ENCODE measurements at regions not wholly inside any gene's neighbourhood (a gene's known extent, or its start where the extent isn't known, plus 50 kb on each side); places are given as distances from the start of the nearest gene placed in this dataset.

DNA sequence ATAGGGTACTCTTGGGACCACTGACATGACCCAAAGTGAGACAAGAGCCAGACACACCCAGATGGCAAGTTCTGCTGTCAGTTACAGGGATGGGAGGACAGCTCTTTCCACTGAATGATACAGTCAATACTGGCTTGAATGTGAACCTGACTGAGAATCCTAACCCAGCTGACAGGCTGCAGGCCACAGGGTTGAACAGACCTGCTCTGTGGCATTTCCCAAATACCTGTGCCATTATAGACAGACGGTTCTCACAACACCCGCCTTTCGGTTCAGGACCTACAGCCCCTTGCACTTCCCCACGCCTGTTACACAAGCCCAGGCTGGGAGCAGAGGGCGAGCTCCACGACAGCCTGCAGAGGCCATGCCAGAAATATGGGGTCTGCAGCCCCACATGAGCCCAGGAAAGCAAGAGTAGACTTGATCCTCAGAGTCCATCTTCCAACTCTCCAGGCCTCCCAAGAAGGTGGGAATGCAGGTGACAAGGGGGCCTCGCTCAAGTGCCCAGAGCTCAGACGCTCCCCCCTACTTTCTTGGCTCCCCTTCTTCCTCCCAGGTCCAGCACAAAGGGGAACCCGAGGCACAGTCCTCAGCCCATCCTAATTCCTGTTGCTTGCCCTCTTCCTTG lies 314.3 kb downstream of the SOX9 start:
- no peak overlapping the region for H3K4me3 ChIP-seq (ENCODE audit: low read depth, low read length)
- TF ChIP-seq, protein P1, sequence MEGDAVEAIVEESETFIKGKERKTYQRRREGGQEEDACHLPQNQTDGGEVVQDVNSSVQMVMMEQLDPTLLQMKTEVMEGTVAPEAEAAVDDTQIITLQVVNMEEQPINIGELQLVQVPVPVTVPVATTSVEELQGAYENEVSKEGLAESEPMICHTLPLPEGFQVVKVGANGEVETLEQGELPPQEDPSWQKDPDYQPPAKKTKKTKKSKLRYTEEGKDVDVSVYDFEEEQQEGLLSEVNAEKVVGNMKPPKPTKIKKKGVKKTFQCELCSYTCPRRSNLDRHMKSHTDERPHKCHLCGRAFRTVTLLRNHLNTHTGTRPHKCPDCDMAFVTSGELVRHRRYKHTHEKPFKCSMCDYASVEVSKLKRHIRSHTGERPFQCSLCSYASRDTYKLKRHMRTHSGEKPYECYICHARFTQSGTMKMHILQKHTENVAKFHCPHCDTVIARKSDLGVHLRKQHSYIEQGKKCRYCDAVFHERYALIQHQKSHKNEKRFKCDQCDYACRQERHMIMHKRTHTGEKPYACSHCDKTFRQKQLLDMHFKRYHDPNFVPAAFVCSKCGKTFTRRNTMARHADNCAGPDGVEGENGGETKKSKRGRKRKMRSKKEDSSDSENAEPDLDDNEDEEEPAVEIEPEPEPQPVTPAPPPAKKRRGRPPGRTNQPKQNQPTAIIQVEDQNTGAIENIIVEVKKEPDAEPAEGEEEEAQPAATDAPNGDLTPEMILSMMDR (IDR thresholded peaks at IDR 0.05; ENCODE audit: borderline replicate concordance, insufficient read depth, low read depth, low read length), result no peak

DNA sequence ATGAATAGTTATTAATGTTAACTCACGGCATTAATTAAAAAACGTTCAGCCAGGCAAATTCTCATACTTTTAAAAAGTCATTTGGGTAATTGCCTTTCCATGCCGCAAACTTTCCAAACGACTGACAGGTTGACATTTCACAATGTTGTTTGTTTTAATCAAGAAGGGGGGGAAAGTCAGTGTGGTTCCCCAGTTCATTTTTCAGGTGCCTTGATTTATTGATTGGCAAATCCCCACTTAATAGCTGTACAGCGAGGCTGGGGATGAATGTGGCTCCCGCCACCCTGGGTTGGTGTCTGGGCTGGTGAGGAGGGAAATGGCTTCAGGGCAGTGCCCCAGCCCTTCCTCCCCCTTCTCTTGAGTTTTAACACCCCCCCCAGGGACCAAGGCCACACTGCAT lies 318.0 kb downstream of the SOX9 start:
- TF ChIP-seq, protein P1 (IDR thresholded peaks at IDR 0.05; ENCODE audit: borderline replicate concordance, insufficient read depth, low read depth, low read length), result no peak
- no peak overlapping the region for H3K4me3 ChIP-seq (ENCODE audit: low read depth, low read length)

DNA sequence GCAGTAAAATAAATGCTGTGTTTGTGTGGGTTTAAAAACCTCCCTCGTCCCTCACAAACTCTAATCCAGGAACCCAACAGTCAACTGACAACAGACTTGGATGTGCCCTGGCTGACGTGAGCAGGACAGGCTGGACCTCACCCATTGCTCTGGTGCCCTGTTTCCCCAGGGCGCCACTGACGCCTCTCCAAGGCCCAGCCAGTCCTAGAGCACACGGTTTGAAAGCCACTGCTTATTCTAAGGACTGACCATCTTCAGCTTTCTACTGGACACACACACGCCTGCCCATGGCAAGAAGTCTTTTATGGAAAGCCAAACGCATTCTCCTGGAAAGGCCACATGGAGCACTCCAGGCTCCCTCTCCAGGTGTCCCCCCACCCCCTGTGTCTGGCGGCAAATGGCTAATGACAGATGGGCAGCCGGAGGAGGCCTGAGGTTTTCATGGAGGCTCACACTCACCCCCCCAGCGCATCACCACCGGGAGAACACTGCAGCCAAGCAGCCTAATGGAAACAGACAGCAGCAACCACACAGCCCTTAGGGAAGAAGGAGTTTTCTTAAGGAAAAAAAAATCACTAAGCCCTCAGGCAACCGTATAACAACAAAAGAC lies 319.2 kb downstream of the SOX9 start:
- TF ChIP-seq, protein P1 (IDR thresholded peaks at IDR 0.05; ENCODE audit: borderline replicate concordance, insufficient read depth, low read depth, low read length), result no peak
- H3K4me3 ChIP-seq (ENCODE audit: low read depth, low read length), result no peak overlapping the region

DNA sequence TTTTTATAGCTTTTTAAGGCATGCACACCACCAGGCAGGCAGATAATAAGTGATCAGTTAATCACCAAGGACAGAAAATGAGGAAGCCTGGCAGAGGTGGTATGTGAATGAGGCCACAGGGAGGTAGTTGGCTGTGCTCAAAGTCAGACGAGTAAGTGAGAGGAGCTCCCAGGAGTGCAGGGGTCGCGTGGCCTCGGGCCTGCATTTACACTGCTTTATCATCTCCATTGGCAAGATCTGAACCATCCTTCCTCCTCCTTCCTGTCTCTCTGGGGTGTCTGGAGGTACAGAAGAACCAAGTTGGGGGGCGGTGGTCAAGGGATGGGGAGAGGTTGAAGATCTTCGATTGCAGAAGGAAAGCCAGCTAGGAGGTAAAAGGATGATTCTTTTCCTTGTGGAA lies 320.1 kb downstream of the SOX9 start:
- TF ChIP-seq, protein P1 (IDR thresholded peaks at IDR 0.05; ENCODE audit: borderline replicate concordance, insufficient read depth, low read depth, low read length), result no peak
- no peak overlapping the region for H3K4me3 ChIP-seq (ENCODE audit: low read depth, low read length)

DNA sequence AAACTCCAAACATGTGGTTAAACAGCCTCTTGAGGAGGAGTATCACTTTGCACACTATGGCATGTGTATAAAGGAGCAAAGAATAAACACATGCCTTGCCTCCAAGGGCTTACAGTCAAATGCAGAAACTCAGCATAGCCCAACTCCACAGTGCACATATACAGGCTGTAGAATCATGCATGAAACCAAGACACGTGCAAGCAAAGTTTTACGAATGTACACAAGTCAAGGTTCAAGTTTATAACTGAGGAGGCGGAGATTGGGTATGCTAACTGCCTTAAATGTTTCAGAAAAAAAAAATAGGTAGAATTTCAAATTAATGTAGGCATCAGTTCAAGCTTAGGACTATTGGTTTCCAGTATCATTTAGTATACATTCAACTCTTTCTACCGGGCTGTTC lies 321.1 kb downstream of the SOX9 start:
- no peak overlapping the region for H3K4me3 ChIP-seq (ENCODE audit: low read depth, low read length)
- TF ChIP-seq, protein P1 (IDR thresholded peaks at IDR 0.05; ENCODE audit: borderline replicate concordance, insufficient read depth, low read depth, low read length), result no peak

DNA sequence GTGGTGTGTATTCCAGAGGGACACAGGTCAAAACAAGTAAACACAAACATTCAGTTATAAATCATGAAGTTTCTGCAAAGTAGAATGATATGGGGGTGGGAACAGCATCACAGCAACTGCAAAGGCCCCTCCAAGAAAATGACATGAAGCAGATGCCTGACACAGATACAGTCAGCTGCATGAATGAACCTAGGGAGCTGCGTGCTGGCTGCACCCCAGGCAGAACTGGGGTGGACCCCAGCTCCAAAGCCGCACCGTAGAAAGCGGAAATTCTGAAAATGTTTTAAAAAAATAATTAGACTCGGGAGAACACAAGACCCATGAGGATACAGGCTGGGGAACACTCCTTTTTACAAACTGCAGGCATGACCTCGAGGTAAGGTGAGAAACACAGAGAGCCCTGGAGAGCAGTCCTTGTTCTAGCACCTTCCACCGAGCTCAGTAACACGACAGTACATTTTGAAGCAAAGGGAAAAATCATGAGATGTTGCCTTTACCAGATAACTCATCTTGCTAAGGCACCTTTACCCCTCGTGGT lies 323.8 kb downstream of the SOX9 start:
- TF ChIP-seq, protein P1 (IDR thresholded peaks at IDR 0.05; ENCODE audit: borderline replicate concordance, insufficient read depth, low read depth, low read length), result no peak

More for the DNA sequence above, 323.8 kb downstream of the SOX9 start:
- no peak overlapping the region for H3K4me3 ChIP-seq (ENCODE audit: low read depth, low read length)
